Endothelial cell of umbilical vein (primary cell): ENCODE measurements at regions not wholly inside any gene's neighbourhood (a gene's known extent, or its start where the extent isn't known, plus 50 kb on each side); places are given as distances from the start of the nearest gene placed in this dataset.
"Not testable (repeated sequence)": the region's sequence is repeated elsewhere in the genome, so short reads cannot be mapped to it uniquely, and the experiment has no call there.

Experiments used
- BruUV-seq: library from RNA; stranded (reverse); fragments of 400-500 nt; replicated peaks from 2 replicates; lab custom pipeline; 2021; lab: Mats Ljungman, UMichigan
- CTCF ChIA-PET: fragments of 300-600, 350-600 bp; sonication (Branson Sonifier 250); formaldehyde crosslinking; loops from one replicate; lab custom pipeline; 2021; ENCODE audit warnings: antibody characterized with exemption, inconsistent platforms; lab: Charles Lee
- POLR2A ChIA-PET: fragments of 300-600, 350-600 bp; sonication (Branson Sonifier 250); formaldehyde crosslinking; loops from one replicate; lab custom pipeline; 2021; ENCODE audit warnings: antibody characterized with exemption, inconsistent platforms; lab: Charles Lee
- DNase-seq: peaks from one replicate; pipeline ENCODE4 v3.0.0-alpha.2; 2011; ENCODE audit warnings: low read depth, low spot score
- FAIRE-seq: peaks from 2 replicates; lab custom pipeline; 2011; peaks lifted over from hg19 to GRCh38; lab: Jason Lieb, UNC
- H2AFZ ChIP-seq: 2 replicates; pipeline ENCODE4 v1.6.0; 2012; ENCODE audit warnings: low read depth, low read length, control low read depth, inconsistent platforms
- H3K27ac ChIP-seq: 2 replicates; pipeline ENCODE4 v1.5.1; 2011; ENCODE audit warnings: low read depth, mild to moderate bottlenecking, control low read depth, low read length, moderate library complexity; ENCODE audit not compliant: insufficient read depth
- H3K27me3 ChIP-seq, 2 experiments: 2 replicates each; pipeline versions ENCODE4 v1.6.0 to v1.6.1; 2011; ENCODE audit warnings: low read length in 2 of 2, mixed read lengths in 1 of 2; ENCODE audit not compliant: control insufficient read depth in 2 of 2, insufficient read depth in 2 of 2
- H3K36me3 ChIP-seq, 2 experiments: 2 replicates in 1 of 2; 3 replicates in 1 of 2; pipeline ENCODE4 v1.5.1; 2011; ENCODE audit warnings: low read length in 2 of 2, mild to moderate bottlenecking in 1 of 2, moderate library complexity in 1 of 2; ENCODE audit not compliant: control insufficient read depth in 2 of 2, insufficient read depth in 2 of 2; ENCODE audit errors: extremely low read depth in 1 of 2
- H3K4me1 ChIP-seq: 3 replicates; pipeline ENCODE4 v1.5.1; 2011; ENCODE audit warnings: mild to moderate bottlenecking, low read length; ENCODE audit not compliant: control insufficient read depth, insufficient read depth; ENCODE audit errors: extremely low read depth
- H3K4me2 ChIP-seq: 2 replicates; pipeline ENCODE4 v1.6.1; 2011; ENCODE audit warnings: low read length, control low read depth, mixed read lengths; ENCODE audit not compliant: insufficient read depth
- H3K4me3 ChIP-seq, 3 experiments: fragments of 200-600 bp in 1 of 3; sonication (generic), shearing (Covaris generic) in 1 of 3; replicated peaks in 1 of 3; 2 replicates each; pipeline ENCODE4 v1.5.1; 2011 to 2016; ENCODE audit warnings: control low read depth in 3 of 3, low read length in 3 of 3, mild to moderate bottlenecking in 2 of 3, inconsistent platforms in 1 of 3, low read depth in 1 of 3, moderate library complexity in 1 of 3; ENCODE audit not compliant: insufficient read depth in 1 of 3
- H3K79me2 ChIP-seq: 2 replicates; pipeline ENCODE4 v1.6.0; 2012; ENCODE audit warnings: low read length, inconsistent platforms; ENCODE audit not compliant: control insufficient read depth, insufficient read depth
- H3K9ac ChIP-seq: replicated peaks from 2 replicates; pipeline ENCODE3; 2011; ENCODE audit warnings: low read length, control low read depth; ENCODE audit not compliant: insufficient read depth; ENCODE audit errors: extremely low read depth
- H3K9me1 ChIP-seq: replicated peaks from 3 replicates; pipeline ENCODE4 v1.6.0; 2011; ENCODE audit warnings: mild to moderate bottlenecking, low read length; ENCODE audit not compliant: control insufficient read depth, insufficient read depth; ENCODE audit errors: extremely low read depth
- H3K9me3 ChIP-seq: replicated peaks from 2 replicates; pipeline ENCODE4 v1.5.1; 2012; ENCODE audit warnings: low read length, inconsistent platforms; ENCODE audit not compliant: control insufficient read depth, insufficient read depth
- H4K20me1 ChIP-seq: replicated peaks from 2 replicates; pipeline ENCODE3; 2011; ENCODE audit warnings: mild to moderate bottlenecking, low read length; ENCODE audit not compliant: control insufficient read depth, insufficient read depth; ENCODE audit errors: extremely low read depth
- EZH2 ChIP-seq: IDR thresholded peaks from 2 replicates; pipeline ENCODE4 v1.6.1; 2012; ENCODE audit warnings: borderline replicate concordance, low read depth, mild to moderate bottlenecking, moderate library complexity, low read length, inconsistent platforms; ENCODE audit not compliant: severe bottlenecking
- FOS ChIP-seq: IDR thresholded peaks from 2 replicates; pipeline ENCODE4 v1.6.1; 2011; ENCODE audit warnings: mild to moderate bottlenecking, low read length, moderate library complexity, borderline replicate concordance; ENCODE audit not compliant: insufficient read depth
- GATA2 ChIP-seq: IDR thresholded peaks from 2 replicates; pipeline ENCODE4 v1.7.0; 2011; ENCODE audit warnings: low read depth, mild to moderate bottlenecking, moderate library complexity, mixed read lengths, low read length; ENCODE audit not compliant: insufficient read length, insufficient read depth
- JUN ChIP-seq: IDR thresholded peaks from 2 replicates; pipeline ENCODE4 v1.6.1; 2011; ENCODE audit warnings: borderline replicate concordance, low read depth; ENCODE audit not compliant: insufficient read length, insufficient read depth
- MAX ChIP-seq: IDR thresholded peaks from 2 replicates; pipeline ENCODE4 v1.6.1; 2011; ENCODE audit not compliant: insufficient read depth, insufficient read length
- MYC ChIP-seq: IDR thresholded peaks from one replicate; pipeline ENCODE4 v1.6.1; 2011; ENCODE audit warnings: mild to moderate bottlenecking, low read depth, low read length
- POLR2A ChIP-seq: IDR thresholded peaks from 2 replicates; pipeline ENCODE4 v1.6.1; 2012; ENCODE audit warnings: low read depth, mild to moderate bottlenecking, control low read depth, low read length
- POLR2AphosphoS5 ChIP-seq: IDR thresholded peaks from 2 replicates; pipeline ENCODE4 v1.6.1; 2012; ENCODE audit warnings: low read depth, mild to moderate bottlenecking, control low read depth, low read length, moderate library complexity; ENCODE audit not compliant: insufficient read depth
- dilution Hi-C: fragments of 300-500 bp; cut with MboI; formaldehyde crosslinking; loops from one replicate; pipeline ENCODE4 v1.15.0; 2019; ENCODE audit warnings: low sequenced_read_pairs; ENCODE audit not compliant: extremely low pct_ligation_motif_present
- intact Hi-C: fragments of 100-400 bp; cut with micrococcal nuclease; formaldehyde crosslinking; loops from one replicate; pipeline ENCODE4 v1.10.0; 2022
- TF ChIP-seq, protein P1 (sequence below), 2 donors: IDR thresholded peaks; 1 replicate in 1 of 2; 2 replicates in 1 of 2; pipeline ENCODE4 v1.5.1; 2011; ENCODE audit warnings: low read length in 2 of 2, mild to moderate bottlenecking in 2 of 2, moderate library complexity in 2 of 2, control low read depth in 1 of 2, inconsistent platforms in 1 of 2, low read depth in 1 of 2; ENCODE audit not compliant: insufficient read depth in 1 of 2; ENCODE audit errors: extremely low read depth in 1 of 2

GRCh38 chr2:240241572-240241971, 101.1 kb upstream of the OTOS start:
- H3K4me2 ChIP-seq: no peak overlapping the region
- no peaks in the 10 kb centered on the region for H3K9me3 ChIP-seq
- H3K79me2 ChIP-seq: no peaks in the 10 kb centered on the region
- TF ChIP-seq MAX (no peak), POLR2A (no peak), MYC (no peak), POLR2AphosphoS5 (no peak), GATA2 (no peak), FOS (no peak), JUN (no peak), EZH2 (no peak)
- TF ChIP-seq, protein P1, sequence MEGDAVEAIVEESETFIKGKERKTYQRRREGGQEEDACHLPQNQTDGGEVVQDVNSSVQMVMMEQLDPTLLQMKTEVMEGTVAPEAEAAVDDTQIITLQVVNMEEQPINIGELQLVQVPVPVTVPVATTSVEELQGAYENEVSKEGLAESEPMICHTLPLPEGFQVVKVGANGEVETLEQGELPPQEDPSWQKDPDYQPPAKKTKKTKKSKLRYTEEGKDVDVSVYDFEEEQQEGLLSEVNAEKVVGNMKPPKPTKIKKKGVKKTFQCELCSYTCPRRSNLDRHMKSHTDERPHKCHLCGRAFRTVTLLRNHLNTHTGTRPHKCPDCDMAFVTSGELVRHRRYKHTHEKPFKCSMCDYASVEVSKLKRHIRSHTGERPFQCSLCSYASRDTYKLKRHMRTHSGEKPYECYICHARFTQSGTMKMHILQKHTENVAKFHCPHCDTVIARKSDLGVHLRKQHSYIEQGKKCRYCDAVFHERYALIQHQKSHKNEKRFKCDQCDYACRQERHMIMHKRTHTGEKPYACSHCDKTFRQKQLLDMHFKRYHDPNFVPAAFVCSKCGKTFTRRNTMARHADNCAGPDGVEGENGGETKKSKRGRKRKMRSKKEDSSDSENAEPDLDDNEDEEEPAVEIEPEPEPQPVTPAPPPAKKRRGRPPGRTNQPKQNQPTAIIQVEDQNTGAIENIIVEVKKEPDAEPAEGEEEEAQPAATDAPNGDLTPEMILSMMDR (IDR thresholded peaks at IDR 0.05; ENCODE audit: extremely low read depth in 1 of 2, insufficient read depth in 1 of 2, low read depth in 1 of 2, low read length in 2 of 2): no peak
- H3K4me3 ChIP-seq: no peak overlapping the region
- no peaks in the 10 kb centered on the region for H4K20me1 ChIP-seq
- H2AFZ ChIP-seq: no peak overlapping the region
- no peak for DNase-seq
- no peak for FAIRE-seq
- no TSS peak for BruUV-seq
- peaks cover 0 to 4% of the 10 kb centered on the region in 2 experiments for H3K27me3 ChIP-seq
- CTCF ChIA-PET: interaction anchor here (1.0 kb wide), 1 partner anchor 51 kb away, joined by 3 read pairs; no protein-coding TSS in a partner anchor
- no peak overlapping the region for H3K27ac ChIP-seq
- intact Hi-C loops: no loop called here
- peaks cover 6% of the 10 kb centered on the region for H3K4me1 ChIP-seq
- POLR2A ChIA-PET: no interaction called here
- no peak overlapping the region for H3K9ac ChIP-seq
- no peaks in the 10 kb centered on the region for H3K9me1 ChIP-seq
- no peaks in the 10 kb centered on the region for H3K36me3 ChIP-seq
- dilution Hi-C loops: no loop called here

DNA sequence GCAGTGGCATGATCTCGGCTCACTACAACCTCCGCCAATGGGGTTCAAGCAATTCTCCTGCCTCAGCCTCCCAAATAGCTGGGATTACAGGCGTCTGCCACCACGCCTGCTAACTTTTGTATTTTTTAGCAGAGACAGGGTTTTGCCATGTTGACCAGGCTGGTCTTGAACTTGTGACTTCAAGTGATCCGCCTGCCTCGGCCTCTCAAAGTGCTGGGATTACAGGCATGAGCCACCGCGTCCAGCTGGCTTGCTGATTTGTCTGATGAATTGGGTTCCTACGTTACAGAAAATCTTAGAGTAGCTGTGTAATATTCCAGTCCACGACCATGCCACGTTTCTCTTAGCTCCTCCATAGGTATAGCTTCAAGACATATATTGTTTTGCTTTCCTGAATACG, 102.6 kb upstream of the OTOS start:
- H3K27me3 ChIP-seq, BruUV-seq, FAIRE-seq, H3K9me3 ChIP-seq, H3K4me2 ChIP-seq, H2AFZ ChIP-seq, POLR2A ChIA-PET, intact Hi-C loops, H3K79me2 ChIP-seq, dilution Hi-C loops, H3K4me1 ChIP-seq, H3K9me1 ChIP-seq, H3K36me3 ChIP-seq, H4K20me1 ChIP-seq, H3K4me3 ChIP-seq, H3K9ac ChIP-seq, H3K27ac ChIP-seq, DNase-seq: not testable (repeated sequence)
- CTCF ChIA-PET: interaction anchor here (0.6 to 1.2 kb wide), 3 partner anchors 9 to 296 kb away, joined by 3 to 4 read pairs (median 3); no protein-coding TSS in a partner anchor
